Liver (tissue), 8 donors: ENCODE measurements at regions not wholly inside any gene's neighbourhood (a gene's known extent, or its start where the extent isn't known, plus 50 kb on each side); places are given as distances from the start of the nearest gene placed in this dataset.

Source experiments
- DNase-seq: peaks from one replicate; pipeline ENCODE4 v3.0.0-alpha.2; 2017; ENCODE audit warnings: low spot score
- H3K27ac ChIP-seq, 2 donors: one replicate each; pipeline ENCODE4 v1.7.0; 2013; ENCODE audit warnings: inconsistent platforms in 2 of 2, low read length in 2 of 2, control low read depth in 1 of 2, low read depth in 1 of 2, mild to moderate bottlenecking in 1 of 2
- H3K27me3 ChIP-seq, 4 donors: one replicate each; pipeline versions ENCODE4 v1.6.1 to v1.7.0; 2013; ENCODE audit warnings: low read length in 3 of 4, inconsistent platforms in 1 of 4, mild to moderate bottlenecking in 1 of 4, moderate library complexity in 1 of 4; ENCODE audit not compliant: control insufficient read depth in 4 of 4, insufficient read depth in 4 of 4
- H3K36me3 ChIP-seq, 4 donors: one replicate each; pipeline versions ENCODE4 v1.6.1 to v1.7.0; 2013; ENCODE audit warnings: low read length in 3 of 4, mild to moderate bottlenecking in 3 of 4, low read depth in 1 of 4, moderate library complexity in 1 of 4; ENCODE audit not compliant: control insufficient read depth in 4 of 4, insufficient read depth in 3 of 4
- H3K4me1 ChIP-seq, 4 donors: one replicate each; pipeline versions ENCODE4 v1.6.1 to v1.7.0; 2013; ENCODE audit warnings: low read length in 3 of 4, mild to moderate bottlenecking in 3 of 4, moderate library complexity in 1 of 4; ENCODE audit not compliant: control insufficient read depth in 4 of 4, insufficient read depth in 4 of 4
- H3K4me3 ChIP-seq, 3 donors: one replicate each; pipeline versions ENCODE4 v1.6.1 to v1.7.0; 2013; ENCODE audit warnings: low read length in 3 of 3, control low read depth in 1 of 3, low read depth in 1 of 3, mild to moderate bottlenecking in 1 of 3
- H3K9ac ChIP-seq, 2 donors: one replicate each; pipeline ENCODE4 v1.7.0; 2013; ENCODE audit warnings: low read length in 2 of 2, mild to moderate bottlenecking in 2 of 2, moderate library complexity in 2 of 2, control low read depth in 1 of 2, low read depth in 1 of 2
- H3K9me3 ChIP-seq, 4 donors: one replicate each; pipeline versions ENCODE4 v1.6.1 to v1.7.0; 2013; ENCODE audit warnings: low read length in 3 of 4; ENCODE audit not compliant: control insufficient read depth in 4 of 4
- EGR1 ChIP-seq, 2 donors: IDR thresholded peaks; 2 replicates each; pipeline ENCODE4 v1.6.1; 2016 to 2018; ENCODE audit warnings: antibody characterized with exemption in 2 of 2, low read depth in 2 of 2
- FOXA1 ChIP-seq: IDR thresholded peaks from 2 replicates; pipeline ENCODE4 v1.6.1; 2016; ENCODE audit warnings: antibody characterized with exemption
- FOXA2 ChIP-seq: IDR thresholded peaks from 2 replicates; pipeline ENCODE4 v1.6.1; 2016; ENCODE audit warnings: antibody characterized with exemption
- GABPA ChIP-seq, 2 donors: IDR thresholded peaks in 1 of 2; conservative IDR thresholded peaks in 1 of 2; 2 replicates each; pipeline ENCODE4 v1.6.1; 2016; ENCODE audit warnings: antibody characterized with exemption in 2 of 2, mild to moderate bottlenecking in 1 of 2, moderate library complexity in 1 of 2
- HNF4A ChIP-seq, 2 donors: conservative IDR thresholded peaks; 2 replicates each; pipeline ENCODE4 v1.6.1; 2016; ENCODE audit warnings: antibody characterized with exemption in 2 of 2, mild to moderate bottlenecking in 2 of 2
- JUND ChIP-seq, 2 donors: IDR thresholded peaks; 2 replicates each; pipeline ENCODE4 v1.6.1; 2016; ENCODE audit warnings: antibody characterized with exemption in 2 of 2
- MAX ChIP-seq: IDR thresholded peaks from 2 replicates; pipeline ENCODE4 v1.6.1; 2016; ENCODE audit warnings: antibody characterized with exemption
- NR2F2 ChIP-seq: IDR thresholded peaks from 2 replicates; pipeline ENCODE4 v1.6.1; 2016; ENCODE audit warnings: antibody characterized with exemption
- RAD21 ChIP-seq, 2 donors: IDR thresholded peaks; 2 replicates each; pipeline ENCODE4 v1.6.1; 2016; ENCODE audit warnings: antibody characterized with exemption in 2 of 2, mild to moderate bottlenecking in 2 of 2
- RXRA ChIP-seq, 2 donors: IDR thresholded peaks; 2 replicates each; pipeline ENCODE4 v1.6.1; 2017 to 2018; ENCODE audit warnings: antibody characterized with exemption in 2 of 2, mild to moderate bottlenecking in 1 of 2
- SP1 ChIP-seq: IDR thresholded peaks from 2 replicates; pipeline ENCODE4 v1.6.1; 2018; ENCODE audit warnings: antibody characterized with exemption, mild to moderate bottlenecking
- TAF1 ChIP-seq: conservative IDR thresholded peaks from 2 replicates; pipeline ENCODE4 v1.6.1; 2016; ENCODE audit warnings: antibody characterized with exemption, mild to moderate bottlenecking
- YY1 ChIP-seq: IDR thresholded peaks from 2 replicates; pipeline ENCODE4 v1.6.1; 2016; ENCODE audit warnings: antibody characterized with exemption, mild to moderate bottlenecking
- WGBS: extraction: QIAGEN DNeasy Blood & Tissue Kit; methylation state at CpG from one replicate; pipeline ENCODE4 v1.1.7; 2013; 5-methylcytosine and 5-hydroxymethylcytosine counted together
- TF ChIP-seq, protein P1 (sequence below): fragments of 150-350 bp; IDR thresholded peaks from 2 replicates; pipeline ENCODE4 v1.5.1; 2017; ENCODE audit warnings: improper control_type of control experiment, low read depth, low read length; ENCODE audit not compliant: missing input control
- TF ChIP-seq, protein P2 (sequence below): IDR thresholded peaks from 2 replicates; pipeline ENCODE4 v1.6.1; 2016; ENCODE audit warnings: antibody characterized with exemption
- TF ChIP-seq, protein P3 (sequence below): IDR thresholded peaks from 2 replicates; pipeline ENCODE4 v1.6.1; 2016; ENCODE audit warnings: antibody characterized with exemption, mild to moderate bottlenecking
- donor health status: healthy.
- donor health status: healthy.
- donor health status: healthy.
- donor health status: healthy.
- donor health status: healthy.

DNA sequence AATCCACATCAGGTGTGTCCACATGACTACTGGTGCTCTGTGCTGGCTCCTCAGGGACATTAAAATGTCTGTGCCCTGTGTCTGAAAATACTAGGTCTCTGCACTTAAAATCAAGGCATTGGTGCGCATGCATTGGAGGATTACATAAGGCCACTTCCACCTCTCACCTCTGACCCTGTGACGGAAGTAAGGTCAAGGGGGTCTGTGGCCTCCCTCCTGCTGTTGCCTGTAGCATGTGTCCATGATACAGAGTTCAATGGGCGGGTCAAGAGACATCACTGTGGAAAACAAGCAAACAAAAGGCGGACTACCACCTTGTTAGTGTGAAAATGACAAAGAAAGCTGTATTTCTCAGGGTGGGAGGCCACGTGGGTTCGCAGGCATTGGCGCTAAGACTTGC lies 208.6 kb upstream of the PWP1 start:
- WGBS = 90% methylated on average over 7 of the region's 7 CpGs
- H3K4me1 ChIP-seq = no peaks in the 10 kb centered on the region
- no peaks in the 10 kb centered on the region for H3K36me3 ChIP-seq
- no peak for DNase-seq
- no peaks in the 10 kb centered on the region for H3K9me3 ChIP-seq
- no peaks in the 10 kb centered on the region for H3K27me3 ChIP-seq
- TF ChIP-seq MAX (no peak), YY1 (no peak), EGR1 (IDR thresholded peaks at IDR 0.05; ENCODE audit: low read depth in 2 of 2) (no peak), SP1 (no peak)
- TF ChIP-seq, protein P1, sequence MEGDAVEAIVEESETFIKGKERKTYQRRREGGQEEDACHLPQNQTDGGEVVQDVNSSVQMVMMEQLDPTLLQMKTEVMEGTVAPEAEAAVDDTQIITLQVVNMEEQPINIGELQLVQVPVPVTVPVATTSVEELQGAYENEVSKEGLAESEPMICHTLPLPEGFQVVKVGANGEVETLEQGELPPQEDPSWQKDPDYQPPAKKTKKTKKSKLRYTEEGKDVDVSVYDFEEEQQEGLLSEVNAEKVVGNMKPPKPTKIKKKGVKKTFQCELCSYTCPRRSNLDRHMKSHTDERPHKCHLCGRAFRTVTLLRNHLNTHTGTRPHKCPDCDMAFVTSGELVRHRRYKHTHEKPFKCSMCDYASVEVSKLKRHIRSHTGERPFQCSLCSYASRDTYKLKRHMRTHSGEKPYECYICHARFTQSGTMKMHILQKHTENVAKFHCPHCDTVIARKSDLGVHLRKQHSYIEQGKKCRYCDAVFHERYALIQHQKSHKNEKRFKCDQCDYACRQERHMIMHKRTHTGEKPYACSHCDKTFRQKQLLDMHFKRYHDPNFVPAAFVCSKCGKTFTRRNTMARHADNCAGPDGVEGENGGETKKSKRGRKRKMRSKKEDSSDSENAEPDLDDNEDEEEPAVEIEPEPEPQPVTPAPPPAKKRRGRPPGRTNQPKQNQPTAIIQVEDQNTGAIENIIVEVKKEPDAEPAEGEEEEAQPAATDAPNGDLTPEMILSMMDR = no peak
- no peak overlapping the region for H3K27ac ChIP-seq
- no peak overlapping the region for H3K9ac ChIP-seq
- H3K4me3 ChIP-seq = no peak overlapping the region

DNA sequence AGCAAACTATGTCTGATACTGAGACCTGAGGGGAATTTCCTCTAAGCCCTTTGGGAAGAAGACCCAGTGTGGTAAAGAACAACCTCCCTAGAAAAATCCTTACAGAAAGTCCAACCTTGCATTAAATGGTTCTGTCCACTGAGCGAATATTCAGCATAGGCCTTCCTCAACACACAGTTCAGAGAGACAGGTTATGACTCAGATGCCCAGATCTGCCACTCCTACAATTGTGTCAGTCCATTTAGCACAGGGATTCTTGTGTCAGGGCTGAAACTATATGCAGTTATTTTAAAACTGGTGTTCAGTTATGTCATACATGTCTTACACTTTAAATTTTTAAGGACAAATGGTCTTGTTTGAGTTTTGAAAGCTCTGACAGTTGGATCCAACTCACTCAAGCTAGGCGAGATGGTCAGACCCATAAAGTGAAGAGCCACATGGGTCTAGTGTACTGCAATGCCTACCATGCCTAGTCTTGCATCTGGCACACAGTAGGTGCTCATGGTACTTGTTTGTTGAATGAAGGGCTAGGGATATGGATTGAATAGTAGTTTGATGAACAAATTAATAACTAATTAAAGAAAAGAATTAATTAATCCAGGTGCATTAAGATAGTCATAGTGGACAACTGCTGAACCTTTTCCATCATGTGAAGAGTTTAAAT lies 207.5 kb upstream of the PWP1 start:
- H3K9ac ChIP-seq = no peak overlapping the region
- no peak overlapping the region for H3K27ac ChIP-seq
- TF ChIP-seq EGR1 (IDR thresholded peaks at IDR 0.05; ENCODE audit: low read depth in 2 of 2) (no peak), GABPA (IDR thresholded peaks at IDR 0.05 in 1 of 2, conservative IDR thresholded peaks at IDR 0.05 in 1 of 2) (no peak), MAX (no peak), JUND (IDR thresholded peaks at IDR 0.05) (no peak), FOXA2 (no peak), TAF1 (no peak), SP1 (no peak), HNF4A (conservative IDR thresholded peaks at IDR 0.05) (no peak)
- H3K4me3 ChIP-seq = no peak overlapping the region
- no peaks in the 10 kb centered on the region for H3K4me1 ChIP-seq
- no peaks in the 10 kb centered on the region for H3K36me3 ChIP-seq
- H3K9me3 ChIP-seq = no peaks in the 10 kb centered on the region
- WGBS = 92% methylated on average over 2 of the region's 2 CpGs
- no peak for DNase-seq
- H3K27me3 ChIP-seq = no peaks in the 10 kb centered on the region

DNA sequence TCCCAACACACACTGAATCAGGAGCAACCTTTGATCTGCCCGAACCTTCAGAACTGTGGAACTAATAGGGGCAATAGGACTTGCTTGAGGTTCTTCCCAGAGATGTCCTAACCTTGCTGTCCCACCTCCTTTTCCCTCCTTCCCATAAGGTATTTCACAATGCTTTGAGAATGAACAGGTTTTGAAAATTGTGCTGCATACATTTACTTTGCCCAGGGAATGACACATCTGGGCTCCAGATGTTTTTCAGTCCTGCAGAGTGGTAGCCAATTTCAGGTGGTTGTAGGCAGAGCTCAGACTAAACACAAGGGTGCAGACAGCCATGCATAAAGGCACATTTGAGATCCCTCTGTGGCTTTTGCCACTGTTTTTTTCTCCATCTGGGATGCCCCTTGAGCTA lies 206.7 kb upstream of the PWP1 start:
- DNase-seq = no peak
- Histone ChIP-seq H3K9ac (no peak overlapping the region), H3K9me3 (no peaks in the 10 kb centered on the region), H3K36me3 (no peaks in the 10 kb centered on the region), H3K4me3 (no peak overlapping the region), H3K4me1 (no peaks in the 10 kb centered on the region), H3K27me3 (no peaks in the 10 kb centered on the region), H3K27ac (no peak overlapping the region)
- TF ChIP-seq JUND (IDR thresholded peaks at IDR 0.05) = no peak
- no peak for TF ChIP-seq RXRA (IDR thresholded peaks at IDR 0.05)
- no peak for TF ChIP-seq NR2F2
- TF ChIP-seq GABPA (IDR thresholded peaks at IDR 0.05 in 1 of 2, conservative IDR thresholded peaks at IDR 0.05 in 1 of 2) = no peak
- TF ChIP-seq, protein P2, sequence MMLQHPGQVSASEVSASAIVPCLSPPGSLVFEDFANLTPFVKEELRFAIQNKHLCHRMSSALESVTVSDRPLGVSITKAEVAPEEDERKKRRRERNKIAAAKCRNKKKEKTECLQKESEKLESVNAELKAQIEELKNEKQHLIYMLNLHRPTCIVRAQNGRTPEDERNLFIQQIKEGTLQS = no peak
- no peak for TF ChIP-seq FOXA1
- TF ChIP-seq RAD21 (IDR thresholded peaks at IDR 0.05) = no peak
- TF ChIP-seq FOXA2 = no peak
- TF ChIP-seq, protein P3, sequence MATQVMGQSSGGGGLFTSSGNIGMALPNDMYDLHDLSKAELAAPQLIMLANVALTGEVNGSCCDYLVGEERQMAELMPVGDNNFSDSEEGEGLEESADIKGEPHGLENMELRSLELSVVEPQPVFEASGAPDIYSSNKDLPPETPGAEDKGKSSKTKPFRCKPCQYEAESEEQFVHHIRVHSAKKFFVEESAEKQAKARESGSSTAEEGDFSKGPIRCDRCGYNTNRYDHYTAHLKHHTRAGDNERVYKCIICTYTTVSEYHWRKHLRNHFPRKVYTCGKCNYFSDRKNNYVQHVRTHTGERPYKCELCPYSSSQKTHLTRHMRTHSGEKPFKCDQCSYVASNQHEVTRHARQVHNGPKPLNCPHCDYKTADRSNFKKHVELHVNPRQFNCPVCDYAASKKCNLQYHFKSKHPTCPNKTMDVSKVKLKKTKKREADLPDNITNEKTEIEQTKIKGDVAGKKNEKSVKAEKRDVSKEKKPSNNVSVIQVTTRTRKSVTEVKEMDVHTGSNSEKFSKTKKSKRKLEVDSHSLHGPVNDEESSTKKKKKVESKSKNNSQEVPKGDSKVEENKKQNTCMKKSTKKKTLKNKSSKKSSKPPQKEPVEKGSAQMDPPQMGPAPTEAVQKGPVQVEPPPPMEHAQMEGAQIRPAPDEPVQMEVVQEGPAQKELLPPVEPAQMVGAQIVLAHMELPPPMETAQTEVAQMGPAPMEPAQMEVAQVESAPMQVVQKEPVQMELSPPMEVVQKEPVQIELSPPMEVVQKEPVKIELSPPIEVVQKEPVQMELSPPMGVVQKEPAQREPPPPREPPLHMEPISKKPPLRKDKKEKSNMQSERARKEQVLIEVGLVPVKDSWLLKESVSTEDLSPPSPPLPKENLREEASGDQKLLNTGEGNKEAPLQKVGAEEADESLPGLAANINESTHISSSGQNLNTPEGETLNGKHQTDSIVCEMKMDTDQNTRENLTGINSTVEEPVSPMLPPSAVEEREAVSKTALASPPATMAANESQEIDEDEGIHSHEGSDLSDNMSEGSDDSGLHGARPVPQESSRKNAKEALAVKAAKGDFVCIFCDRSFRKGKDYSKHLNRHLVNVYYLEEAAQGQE = no peak
- TF ChIP-seq SP1 = no peak
- TF ChIP-seq, protein P1 = no peak
- TF ChIP-seq TAF1 = no peak
- 84% methylated on average over 1 of the region's 1 CpG for WGBS
